ENCODE measurements at regions not wholly inside any gene's neighbourhood (a gene's known extent, or its start where the extent isn't known, plus 50 kb on each side); places are given as distances from the start of the nearest gene placed in this dataset.

GRCh38 chr13:73482556-73482955 is 423.8 kb downstream of the KLF5 start:
- H3K27ac ChIP-seq, result no peak overlapping the region
- no peak for TF ChIP-seq CTCF (conservative IDR thresholded peaks at IDR 0.05)

- no peak overlapping the region for H3K27ac ChIP-seq
- no peak for TF ChIP-seq CTCF (conservative IDR thresholded peaks at IDR 0.05)
Measured at GRCh38 chr13:73481886-73482445, 423.2 kb downstream of the KLF5 start.

- no peak overlapping the region for H3K27ac ChIP-seq
- TF ChIP-seq CTCF (conservative IDR thresholded peaks at IDR 0.05), result no peak
Measured at GRCh38 chr13:73480779-73481559, 422.2 kb downstream of the KLF5 start.

- H3K27ac ChIP-seq, result no peak overlapping the region
- TF ChIP-seq CTCF (conservative IDR thresholded peaks at IDR 0.05), result no peak
Measured at GRCh38 chr13:73479856-73480255, 421.1 kb downstream of the KLF5 start.

- no peak for TF ChIP-seq CTCF (conservative IDR thresholded peaks at IDR 0.05)
- no peak overlapping the region for H3K27ac ChIP-seq
Measured at GRCh38 chr13:73479351-73479750, 420.5 kb downstream of the KLF5 start.

- H3K27ac ChIP-seq, result no peak overlapping the region
- TF ChIP-seq CTCF (conservative IDR thresholded peaks at IDR 0.05), result no peak
Measured at GRCh38 chr13:73477441-73477840, 418.6 kb downstream of the KLF5 start.

- no peak overlapping the region for H3K27ac ChIP-seq
- no peak for TF ChIP-seq CTCF (conservative IDR thresholded peaks at IDR 0.05)
Measured at GRCh38 chr13:73473016-73473415, 414.2 kb downstream of the KLF5 start.
